GM21528 (cell line): ENCODE measurements at regions not wholly inside any gene's neighbourhood (a gene's known extent, or its start where the extent isn't known, plus 50 kb on each side); places are given as distances from the start of the nearest gene placed in this dataset.

Experiments
- ATAC-seq: cut with Tn5 transposase; IDR thresholded peaks from one replicate; pipeline ENCODE4 v1.9.1; 2021; ENCODE audit warnings: mild to moderate bottlenecking, moderate library complexity; ENCODE audit not compliant: unreplicated experiment, low FRiP score

DNA sequence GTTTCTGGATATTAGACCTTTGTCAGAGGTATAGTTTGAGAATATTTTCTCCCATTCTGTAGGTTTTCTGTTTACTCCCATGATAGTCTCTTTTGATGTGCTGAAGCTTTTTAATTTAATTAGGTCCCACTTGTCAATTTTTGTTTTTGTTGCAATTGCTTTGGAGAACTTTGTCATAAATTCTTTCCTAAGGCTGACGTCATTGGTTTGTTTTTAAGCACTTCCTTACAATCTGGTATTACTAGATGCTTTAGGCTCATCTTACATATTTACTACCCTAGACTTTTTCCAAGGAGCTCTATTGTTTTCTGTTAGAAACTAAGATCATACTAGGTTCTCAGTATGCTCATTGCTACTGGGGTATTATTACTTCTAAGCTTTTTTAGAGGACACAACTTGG, 806.3 kb downstream of the PDHA2 start:
- ATAC-seq, result no peak

DNA sequence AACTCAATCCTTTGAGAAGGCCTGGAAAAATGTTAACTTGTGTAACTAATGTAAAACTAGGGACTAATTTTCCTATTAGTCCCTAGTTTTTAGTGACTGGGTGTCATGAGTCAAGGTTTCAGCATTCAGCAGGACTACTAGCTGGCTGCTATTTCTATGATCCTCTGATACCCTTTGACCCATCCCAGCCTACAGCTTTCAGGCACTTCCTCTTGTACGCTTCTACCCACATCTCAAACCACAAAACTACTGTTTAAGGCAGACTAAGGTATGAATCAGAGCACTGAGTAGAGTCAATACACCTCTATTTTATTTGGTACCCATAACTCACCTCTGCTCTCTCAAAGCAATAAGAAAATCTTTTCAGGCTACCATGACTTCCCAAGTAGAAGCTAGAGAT, 809.6 kb downstream of the PDHA2 start:
- ATAC-seq, result no peak

DNA sequence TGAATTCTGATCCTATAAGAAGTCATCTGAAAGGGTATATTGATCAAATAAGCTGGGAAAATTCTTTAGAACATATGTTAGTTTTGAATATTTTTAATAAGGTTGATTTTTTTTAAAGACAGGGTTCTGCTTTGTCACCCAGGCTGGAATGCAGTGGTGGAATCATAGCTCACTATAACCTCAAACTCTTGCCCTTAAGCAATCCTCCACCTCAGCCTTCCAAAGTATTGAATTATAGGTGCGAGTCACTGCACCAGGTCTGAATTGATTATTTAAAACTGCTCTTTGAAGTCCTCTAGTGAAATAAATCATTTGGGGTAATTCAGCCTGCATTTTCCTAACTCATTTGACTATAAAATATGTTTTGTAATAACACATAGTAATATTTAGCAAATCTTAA, 812.3 kb downstream of the PDHA2 start:
- no peak for ATAC-seq

DNA sequence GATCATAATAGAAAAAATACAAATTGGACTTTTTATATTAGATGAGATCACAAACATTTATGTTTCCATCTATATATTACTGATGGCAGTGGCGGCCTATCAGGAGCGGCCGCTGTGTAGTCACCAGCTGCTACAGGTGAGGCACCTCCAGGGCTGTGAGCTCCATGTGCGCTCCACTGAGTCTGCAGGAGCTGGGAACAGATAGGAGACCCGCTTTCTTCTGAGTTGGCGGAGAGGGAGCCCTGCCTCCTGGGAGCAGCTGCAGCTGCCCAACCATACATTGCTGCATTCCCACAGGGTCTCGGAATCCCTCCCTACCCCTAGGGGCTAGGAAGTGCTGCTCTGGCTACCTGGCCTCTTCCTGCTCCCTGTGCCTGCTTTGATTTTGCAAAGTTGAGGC, 812.9 kb downstream of the PDHA2 start:
- ATAC-seq, result no peak

DNA sequence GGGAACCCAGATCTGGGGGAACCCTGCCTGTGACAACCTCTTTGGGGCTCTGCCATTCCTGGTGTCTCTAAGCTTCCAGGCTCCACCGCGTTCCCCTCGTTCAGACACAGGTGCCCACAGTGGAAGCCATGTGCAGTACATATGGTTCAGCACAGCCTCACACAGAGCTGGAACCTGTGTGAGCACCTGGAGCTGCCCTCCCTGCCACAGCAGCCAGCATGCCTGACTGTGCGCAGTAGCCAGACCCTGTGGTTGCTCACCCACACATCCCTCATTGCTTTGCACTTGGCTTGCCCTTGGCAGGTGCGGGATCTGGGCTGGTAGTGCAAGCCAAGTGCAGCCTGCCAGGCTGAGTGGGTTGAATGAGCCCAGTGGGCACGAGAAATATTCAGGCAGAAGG, 814.2 kb downstream of the PDHA2 start:
- no peak for ATAC-seq

DNA sequence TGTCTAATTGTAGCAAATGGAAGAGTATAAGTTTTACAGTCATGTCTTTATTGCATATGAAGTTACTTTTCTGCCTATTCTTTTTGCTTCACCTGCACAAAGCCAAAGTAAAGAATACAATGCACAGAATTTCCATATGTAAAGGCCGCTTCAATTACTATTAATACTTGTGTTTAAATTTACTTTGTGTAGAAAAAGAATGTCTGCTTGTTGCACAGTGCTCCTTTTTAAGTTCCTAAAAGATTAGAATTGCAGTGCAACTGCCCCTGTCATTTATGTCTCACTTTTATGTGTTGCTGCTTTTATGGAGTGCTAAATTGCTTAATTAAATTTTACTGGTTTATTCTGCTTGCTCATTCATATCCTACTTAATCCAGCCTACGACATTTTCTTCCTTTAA, 830.5 kb downstream of the PDHA2 start:
- no peak for ATAC-seq

DNA sequence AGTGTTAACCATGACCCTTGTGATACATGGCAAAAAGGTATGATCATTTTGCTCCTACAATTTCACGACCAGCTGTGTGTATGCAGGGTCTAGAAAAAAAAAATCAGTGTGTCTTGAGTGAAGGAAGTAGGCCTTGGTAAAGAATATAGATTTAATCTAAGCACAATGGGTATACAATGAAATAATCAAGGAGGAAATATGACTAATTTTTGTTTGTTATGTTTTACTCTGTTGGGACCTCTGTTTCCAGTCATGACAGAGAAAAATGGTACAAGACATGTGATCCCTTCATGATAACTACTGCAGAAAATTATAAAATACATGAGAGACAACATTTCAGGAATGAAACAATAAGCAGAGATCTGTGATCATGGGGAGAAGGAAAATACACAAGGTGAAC, 835.5 kb downstream of the PDHA2 start:
- no peak for ATAC-seq

DNA sequence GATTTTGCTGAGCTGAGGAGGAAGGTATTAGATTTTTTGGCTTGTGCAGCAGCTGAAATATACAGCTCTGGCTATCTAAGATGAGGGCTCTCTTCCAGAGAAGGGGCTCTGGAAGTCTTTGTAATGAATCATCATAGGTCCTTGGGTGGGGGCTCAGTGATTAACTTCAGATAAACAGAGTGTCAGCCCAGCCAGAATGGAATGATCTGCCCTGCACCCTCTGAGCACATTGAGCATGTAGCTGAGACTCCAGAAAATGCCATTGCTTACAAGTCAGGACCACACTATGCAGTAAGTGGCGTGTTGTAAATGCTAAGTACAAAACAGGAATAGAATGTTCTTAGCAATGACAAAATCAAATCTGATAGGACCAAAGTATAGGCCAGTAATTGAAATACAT, 836.0 kb downstream of the PDHA2 start:
- ATAC-seq, result no peak

DNA sequence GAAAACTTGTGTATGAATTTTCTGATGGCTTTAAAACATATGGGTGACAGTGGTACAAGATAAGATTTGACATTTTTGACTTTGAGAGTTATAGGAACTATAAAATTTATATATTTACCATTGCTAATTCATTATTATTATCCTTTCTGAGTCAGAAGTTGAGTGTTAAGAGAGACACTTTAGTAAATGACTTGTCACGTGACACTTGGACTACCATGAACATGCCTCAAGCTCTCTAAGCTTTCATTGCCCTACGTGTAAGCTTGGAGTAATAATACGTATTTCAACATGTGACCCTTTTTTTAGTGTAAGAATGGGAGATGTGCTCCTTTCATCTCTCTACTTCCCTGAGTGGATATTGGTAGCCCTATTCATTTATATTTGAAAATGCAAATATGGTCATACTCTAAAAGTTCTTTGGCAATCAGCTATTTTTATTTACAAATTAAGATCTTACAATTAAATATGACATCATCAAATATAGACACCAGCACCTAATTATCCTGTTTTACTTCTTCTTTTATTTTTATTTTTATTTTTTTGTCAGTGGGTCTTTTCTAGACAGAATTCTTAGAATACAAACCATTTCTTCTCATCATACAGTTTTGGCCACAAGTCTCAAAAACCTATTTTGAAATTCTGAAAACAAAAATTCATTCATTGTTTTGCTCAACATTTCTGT, 837.0 kb downstream of the PDHA2 start:
- ATAC-seq, result no peak

DNA sequence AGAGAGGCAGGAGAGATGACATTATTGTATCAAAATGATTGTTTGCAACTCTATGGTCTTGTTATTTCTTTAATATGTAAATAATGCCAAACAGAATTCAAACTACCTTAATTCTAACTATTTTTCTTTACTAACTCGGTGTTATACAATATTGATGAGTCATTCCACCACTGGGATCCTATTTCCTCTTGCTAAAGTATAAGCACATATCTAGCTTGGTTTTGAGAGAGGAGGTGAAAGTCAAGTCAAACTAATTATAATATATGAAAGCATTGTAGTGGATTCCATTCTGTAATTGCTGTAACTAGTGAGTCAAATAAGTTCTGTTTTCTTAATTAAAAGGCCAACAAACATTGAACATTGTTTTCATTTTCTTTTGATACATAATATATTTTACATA, 837.6 kb downstream of the PDHA2 start:
- ATAC-seq, result no peak

DNA sequence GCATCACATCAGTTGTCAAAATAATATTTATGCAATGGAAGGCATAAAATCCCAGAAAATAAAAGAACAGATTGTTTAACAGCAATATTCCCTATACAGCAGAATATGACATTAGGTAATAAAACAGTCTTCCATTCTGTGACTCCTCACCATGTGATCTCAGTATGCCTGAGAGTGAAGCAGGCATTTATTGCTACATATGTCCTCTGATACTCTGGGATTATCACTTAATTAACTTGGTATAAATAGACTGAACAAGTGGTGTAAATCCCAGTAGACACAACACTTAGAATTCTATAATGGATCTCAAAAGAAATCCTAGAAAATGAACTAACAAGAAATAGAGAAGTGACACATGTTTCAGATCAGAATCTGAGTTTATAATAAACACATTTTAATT, 841.3 kb downstream of the PDHA2 start:
- no peak for ATAC-seq

DNA sequence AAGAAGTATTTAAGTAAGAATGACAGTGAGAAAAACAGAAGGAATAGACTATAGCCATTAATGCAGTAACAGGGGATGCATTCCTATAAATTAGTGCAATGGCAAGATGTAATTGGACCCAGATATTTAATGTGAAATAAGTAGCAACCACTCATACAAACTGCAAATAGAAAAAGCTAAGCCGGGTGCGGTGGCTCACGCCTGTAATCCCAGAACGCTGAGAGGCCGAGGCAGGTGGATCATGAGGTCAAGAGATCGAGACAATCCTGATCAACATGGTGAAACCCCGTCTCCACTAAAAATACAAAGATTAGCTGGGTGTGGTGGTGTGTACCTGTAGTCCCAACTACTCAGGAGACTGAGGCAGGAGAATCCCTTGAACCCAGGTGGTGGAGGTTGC, 845.8 kb downstream of the PDHA2 start:
- no peak for ATAC-seq

DNA sequence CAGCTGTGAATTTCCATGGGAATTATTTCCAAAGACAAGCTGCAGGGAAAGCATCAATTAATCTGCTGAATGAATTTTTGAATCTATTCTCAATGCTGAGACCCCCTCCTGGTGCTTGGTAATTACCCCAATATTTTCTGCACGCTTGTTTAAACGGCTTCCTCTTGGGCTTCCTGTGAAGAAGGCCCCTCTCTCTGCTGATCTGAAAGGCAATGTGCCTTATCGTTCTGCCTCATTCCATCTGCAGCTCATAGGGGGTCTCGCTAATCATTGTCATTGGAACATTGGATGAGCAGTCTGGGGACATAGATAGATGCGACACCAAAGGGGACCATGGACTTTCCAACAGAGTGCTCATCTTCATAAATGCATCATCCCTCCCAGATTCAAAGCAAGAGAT, 851.6 kb downstream of the PDHA2 start:
- no peak for ATAC-seq

DNA sequence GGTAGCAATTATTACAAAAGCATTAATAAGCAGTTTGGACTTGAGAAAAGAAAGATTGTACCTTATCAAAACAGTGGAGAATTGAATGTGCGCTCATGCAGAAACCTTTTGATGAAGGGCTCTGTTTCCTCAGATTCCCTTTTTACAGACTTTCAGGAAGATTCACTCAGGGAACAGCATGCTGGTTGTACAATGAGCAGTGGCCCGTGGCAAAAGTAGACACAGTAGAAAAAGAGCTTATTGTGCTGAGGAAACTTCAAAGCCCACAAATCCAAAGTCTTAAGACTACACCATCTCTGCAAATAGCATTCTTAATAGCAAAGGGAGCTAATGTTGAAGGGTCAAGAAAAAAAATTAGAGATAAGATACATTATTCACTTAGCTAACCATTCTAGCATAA, 858.9 kb downstream of the PDHA2 start:
- ATAC-seq, result no peak

DNA sequence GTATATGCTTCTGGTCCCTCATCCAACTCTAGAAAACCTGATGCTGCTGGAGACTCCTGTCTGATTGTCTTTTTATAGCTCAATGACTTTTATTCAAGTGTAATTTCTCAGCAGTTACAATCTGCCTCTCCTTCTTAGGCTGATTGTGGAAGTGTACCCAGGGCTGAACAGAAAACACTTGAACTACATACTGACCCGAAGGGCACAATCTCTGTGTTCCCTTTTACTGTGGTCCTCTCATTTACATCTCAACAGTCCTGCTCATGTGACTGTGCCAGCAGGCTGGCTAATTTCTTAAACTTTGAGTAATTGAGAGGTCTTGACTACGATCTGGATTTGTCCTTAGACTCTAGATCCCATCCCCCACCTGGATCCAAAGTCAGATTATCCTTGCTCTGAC, 863.4 kb downstream of the PDHA2 start:
- ATAC-seq, result no peak

DNA sequence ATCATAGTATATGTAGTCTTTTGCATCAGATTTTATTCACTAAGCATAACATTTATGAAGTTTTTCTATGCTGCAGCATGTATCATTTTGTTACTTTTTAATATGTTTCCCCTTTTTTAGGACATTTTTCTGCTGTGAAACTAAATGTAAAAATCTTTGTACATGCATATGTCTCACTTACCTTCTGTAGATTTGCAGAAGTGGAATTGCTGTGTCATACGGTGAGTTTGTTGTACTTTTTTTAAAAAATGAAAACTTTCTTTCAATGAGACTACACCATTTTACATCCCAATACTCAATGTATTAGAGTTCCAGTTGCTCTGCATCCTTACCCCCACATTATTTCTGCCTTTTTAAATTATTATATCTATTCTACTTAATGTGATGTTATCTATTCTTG, 868.9 kb downstream of the PDHA2 start:
- no peak for ATAC-seq

DNA sequence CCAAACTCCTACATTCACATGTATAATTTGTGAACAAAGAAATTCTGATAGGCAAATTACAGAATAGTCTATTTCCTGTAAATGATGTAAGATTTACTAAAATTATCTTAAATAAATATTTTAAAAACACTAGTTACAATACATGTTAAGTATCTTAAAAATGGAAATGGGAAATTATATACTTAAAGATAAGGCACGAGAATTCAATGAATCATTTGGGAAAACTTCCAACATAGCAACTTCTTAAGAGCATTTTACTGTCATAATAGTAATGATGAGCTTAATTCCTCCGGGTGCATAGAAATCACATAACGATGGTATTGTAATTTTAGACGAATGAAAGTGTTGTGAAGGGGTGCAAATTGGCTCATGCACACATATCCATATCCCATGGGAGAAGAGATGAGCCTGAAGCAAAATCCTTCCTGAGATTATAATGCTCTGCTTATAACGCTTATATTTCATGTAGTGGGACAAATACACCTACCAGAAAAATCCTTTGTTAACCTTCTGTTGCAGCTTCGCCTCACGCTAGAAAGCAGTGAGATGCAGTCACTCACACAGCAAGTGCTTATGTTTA, 873.5 kb downstream of the PDHA2 start:
- no peak for ATAC-seq

DNA sequence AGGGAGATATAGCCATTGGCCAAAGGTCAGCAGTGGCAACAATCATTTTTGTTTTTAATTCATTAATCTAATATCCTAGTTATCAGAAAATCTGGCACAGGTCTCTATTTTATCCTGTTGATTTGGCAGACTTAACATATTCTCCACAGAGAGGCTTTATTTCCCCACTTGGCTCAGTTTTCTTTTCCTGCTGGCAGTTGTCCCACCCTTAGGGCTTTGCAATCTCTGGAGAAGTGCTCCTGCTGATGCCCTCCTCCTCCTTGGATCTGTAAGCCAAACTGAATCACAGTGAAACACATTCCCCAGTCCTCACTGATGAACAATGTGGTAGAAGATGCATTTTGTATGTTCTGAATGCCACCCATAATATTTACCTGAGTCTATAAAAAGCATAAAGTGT, 889.7 kb downstream of the PDHA2 start:
- no peak for ATAC-seq

DNA sequence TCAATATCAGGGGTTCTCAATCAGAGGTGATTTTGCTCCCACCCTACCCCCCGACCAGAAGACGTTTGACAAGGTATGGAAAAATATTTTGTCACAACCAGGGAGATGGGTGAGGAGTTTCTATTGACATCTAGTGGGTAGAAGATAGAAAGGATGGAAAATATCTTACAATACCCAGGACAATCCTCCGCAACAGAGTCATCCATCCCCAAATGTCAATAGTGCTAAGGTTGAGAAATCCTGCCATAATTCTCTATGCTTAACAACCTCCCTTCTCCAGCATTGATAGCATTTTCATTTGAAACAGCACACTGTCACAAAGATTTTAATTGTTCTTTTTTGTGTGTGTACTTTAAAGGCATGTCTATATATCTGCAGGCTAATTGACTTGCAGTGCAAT, 890.5 kb downstream of the PDHA2 start:
- no peak for ATAC-seq

DNA sequence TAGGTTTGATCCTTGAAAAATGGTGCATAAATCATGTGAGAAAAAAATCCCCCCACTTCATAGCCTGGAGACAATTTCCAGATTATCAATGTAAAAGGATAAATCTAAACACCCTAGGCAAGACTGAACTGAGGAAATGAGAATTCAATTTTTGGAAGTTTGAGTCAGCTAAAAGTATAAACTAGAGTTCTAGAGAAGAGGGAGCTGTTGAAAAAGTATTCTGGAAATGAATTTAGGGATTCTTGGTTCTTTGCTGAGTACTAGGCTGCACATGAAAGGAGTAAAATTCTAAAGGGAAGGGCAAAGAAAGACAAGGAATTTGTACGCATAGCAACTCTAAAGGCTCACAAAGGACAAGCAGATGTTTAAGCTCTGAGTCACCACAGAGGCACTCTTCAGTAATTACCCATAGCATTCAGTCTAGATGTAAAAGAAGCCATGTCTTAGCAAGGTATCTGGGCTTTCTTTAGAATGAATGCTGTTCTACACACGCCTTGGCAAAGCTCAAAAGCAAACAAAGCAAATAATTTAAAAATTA, 896.5 kb downstream of the PDHA2 start:
- no peak for ATAC-seq

DNA sequence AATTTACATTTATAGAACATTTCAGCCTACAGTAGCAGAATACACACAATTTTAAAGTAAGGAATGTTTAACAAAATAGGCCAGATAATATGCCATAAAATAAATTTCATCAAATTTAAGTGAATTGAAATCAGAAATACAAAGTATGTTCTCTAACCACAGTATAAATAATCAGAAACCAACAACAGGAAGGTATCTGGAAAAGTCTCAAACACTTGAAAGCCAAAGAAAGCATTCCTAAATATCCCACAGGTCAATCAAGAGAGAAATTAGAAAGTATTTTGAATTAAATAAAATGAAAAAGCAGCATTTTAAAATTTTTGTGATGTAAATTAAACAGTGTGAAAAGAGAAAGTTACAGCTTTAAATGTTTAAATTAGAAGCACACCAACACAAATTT, 899.2 kb downstream of the PDHA2 start:
- ATAC-seq, result no peak

DNA sequence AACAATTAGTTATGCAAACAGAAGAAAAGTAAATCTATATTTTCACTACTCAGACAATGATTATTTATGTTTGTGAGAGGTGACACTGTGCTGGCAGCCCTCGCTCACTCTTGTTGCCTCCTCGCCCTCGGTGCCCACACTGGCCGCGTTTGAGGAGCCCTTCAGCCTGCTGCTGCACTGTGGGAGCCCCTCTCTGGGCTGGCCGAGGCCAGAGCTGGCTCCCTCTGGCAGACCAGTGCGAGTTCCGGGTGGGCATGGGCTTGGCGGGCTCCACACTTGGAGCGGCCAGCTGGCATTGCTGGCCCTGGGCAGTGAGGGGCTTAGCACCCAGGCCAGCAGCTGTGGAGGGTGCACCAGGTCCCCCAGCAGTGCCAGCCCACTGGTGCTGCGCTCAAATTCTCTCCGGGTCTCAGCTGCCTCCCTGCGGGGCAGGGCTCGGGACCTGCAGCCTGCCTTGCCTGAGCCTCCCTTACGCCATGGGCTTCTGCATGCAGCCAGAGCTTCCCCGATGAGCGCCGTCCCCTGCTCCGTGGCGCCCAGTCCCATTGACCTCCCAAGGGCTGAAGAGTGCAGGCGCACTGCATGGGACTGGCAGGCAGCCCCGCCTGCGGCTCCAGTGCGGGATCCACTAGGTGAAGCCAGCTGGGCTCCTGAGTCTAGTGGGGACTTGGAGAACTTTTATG, 902.6 kb downstream of the PDHA2 start:
- no peak for ATAC-seq
